Small intestine (tissue), 7 donors: ENCODE measurements at regions not wholly inside any gene's neighbourhood (a gene's known extent, or its start where the extent isn't known, plus 50 kb on each side); places are given as distances from the start of the nearest gene placed in this dataset.
"Not testable (repeated sequence)": the region's sequence is repeated elsewhere in the genome, so short reads cannot be mapped to it uniquely, and the experiment has no call there.

Source experiments
- DNase-seq, 2 donors: peaks; one replicate each; pipeline versions ENCODE4 v3.0.0 to v3.0.0-alpha.2; 2013
- FAIRE-seq: peaks from 2 replicates; lab custom pipeline; 2012; peaks lifted over from hg19 to GRCh38; lab: Jason Lieb, UNC
- H3K27ac ChIP-seq, 3 donors: one replicate each; pipeline ENCODE4 v1.5.1; 2013; ENCODE audit warnings: low read length in 2 of 3, mild to moderate bottlenecking in 2 of 3, control low read depth in 1 of 3, inconsistent platforms in 1 of 3, low read depth in 1 of 3, moderate library complexity in 1 of 3
- H3K27me3 ChIP-seq, 3 donors: one replicate each; pipeline ENCODE4 v1.6.1; 2013; ENCODE audit warnings: low read length in 3 of 3, inconsistent platforms in 1 of 3; ENCODE audit not compliant: control insufficient read depth in 3 of 3, insufficient read depth in 3 of 3
- H3K36me3 ChIP-seq, 3 donors: one replicate each; pipeline ENCODE4 v1.6.1; 2013; ENCODE audit warnings: low read length in 3 of 3, inconsistent platforms in 1 of 3, low read depth in 1 of 3, mild to moderate bottlenecking in 1 of 3, moderate library complexity in 1 of 3; ENCODE audit not compliant: control insufficient read depth in 3 of 3, insufficient read depth in 2 of 3
- H3K4me1 ChIP-seq, 3 donors: one replicate each; pipeline ENCODE4 v1.6.1; 2013; ENCODE audit warnings: low read length in 2 of 3, inconsistent platforms in 1 of 3, low read depth in 1 of 3, mild to moderate bottlenecking in 1 of 3, moderate library complexity in 1 of 3; ENCODE audit not compliant: control insufficient read depth in 3 of 3, insufficient read depth in 2 of 3
- H3K4me3 ChIP-seq, 3 donors: one replicate each; pipeline ENCODE4 v1.5.1; 2013; ENCODE audit warnings: low read length in 3 of 3, control low read depth in 1 of 3, inconsistent platforms in 1 of 3, low read depth in 1 of 3, mild to moderate bottlenecking in 1 of 3, moderate library complexity in 1 of 3
- H3K9me3 ChIP-seq, 2 donors: one replicate each; pipeline ENCODE4 v1.6.1; 2013; ENCODE audit warnings: low read depth in 1 of 2, low read length in 1 of 2; ENCODE audit not compliant: control insufficient read depth in 2 of 2, insufficient read depth in 1 of 2
- WGBS, 3 donors: extraction: QIAGEN DNeasy Blood & Tissue Kit; methylation state at CpG; one replicate each; pipeline ENCODE4 v1.1.7; 2013; 5-methylcytosine and 5-hydroxymethylcytosine counted together
- donor health status: healthy with polysubstance abuse.
- donor health status: control.
- donor health status: control.
- donor health status: Bipolar disorder and iron deficiency.
- donor health status: healthy.

GRCh38 chr11:67732045-67732787 is 57.8 kb upstream of the ALDH3B2 start:
- FAIRE-seq (no peak), DNase-seq (peak; percentile 8 to 24)
- H3K36me3 ChIP-seq = no peaks in the 10 kb centered on the region
- no peak overlapping the region for H3K27ac ChIP-seq
- WGBS, 3 donors = 23 to 27% (median 24%) methylated on average over 35 to 42 of the region's 42 CpGs
- peak overlapping the region in 2 of 3 donors; percentile 2 to 19 for H3K4me3 ChIP-seq
- H3K9me3 ChIP-seq = no peaks in the 10 kb centered on the region
- H3K4me1 ChIP-seq = peaks cover 0 to 33% (median 0%) of the 10 kb centered on the region in 3 donors
- H3K27me3 ChIP-seq = no peaks in the 10 kb centered on the region

DNA sequence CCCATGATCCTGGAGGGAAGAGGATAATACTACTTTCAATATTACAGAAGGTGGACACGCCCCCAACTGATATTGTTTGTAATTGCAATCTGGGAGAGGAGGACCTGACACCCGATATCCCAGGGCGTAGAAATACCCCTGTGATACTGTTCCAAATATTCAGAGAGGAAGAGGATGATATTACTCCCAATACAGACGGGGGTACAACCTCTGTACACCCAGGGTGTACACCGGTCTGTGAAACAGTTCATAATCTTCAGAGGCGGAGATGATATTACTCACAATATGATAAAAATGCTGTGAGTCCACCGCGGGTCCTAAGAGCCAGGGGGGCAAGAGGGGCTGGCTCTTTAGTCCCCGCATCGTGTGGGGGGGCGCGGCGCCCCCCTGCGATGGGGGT is 57.2 kb upstream of the ALDH3B2 start:
- 17 to 46% (median 42%) methylated on average over 14 of the region's 14 CpGs for WGBS, 3 donors
- no peaks in the 10 kb centered on the region for H3K36me3 ChIP-seq
- H3K4me1 ChIP-seq = peaks cover 0 to 33% (median 0%) of the 10 kb centered on the region in 3 donors
- H3K4me3 ChIP-seq = peak overlapping the region in 1 of 3 donors; percentile 19
- no peaks in the 10 kb centered on the region for H3K27me3 ChIP-seq
- peak in 1 of 2 donors; percentile 27 for DNase-seq
- H3K9me3 ChIP-seq = no peaks in the 10 kb centered on the region
- FAIRE-seq = no peak
- no peak overlapping the region for H3K27ac ChIP-seq

DNA sequence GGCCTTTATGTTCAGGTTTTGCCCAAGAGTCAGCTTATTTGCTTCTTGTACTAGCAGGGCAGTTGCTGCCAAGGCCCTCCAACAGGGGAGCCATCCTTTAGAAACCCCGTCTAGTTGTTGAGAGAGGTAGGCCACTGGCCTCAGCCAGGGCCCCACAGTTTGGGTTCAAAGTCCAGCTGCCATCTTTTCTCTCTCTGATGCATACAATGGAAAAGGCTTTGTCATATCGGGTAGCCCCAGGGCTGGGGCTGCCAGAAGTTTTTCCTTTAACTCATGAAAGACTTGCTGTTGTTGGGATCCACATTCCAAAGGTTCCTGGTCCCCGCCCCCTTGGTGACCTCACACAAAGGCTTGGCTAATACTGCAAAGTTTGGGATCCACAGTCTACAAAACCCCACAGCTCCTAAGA is 53.7 kb upstream of the ALDH3B2 start:
- H3K36me3 ChIP-seq, H3K27me3 ChIP-seq, H3K4me3 ChIP-seq, FAIRE-seq, H3K9me3 ChIP-seq: not testable (repeated sequence)
- H3K4me1 ChIP-seq = peaks cover 0 to 33% (median 0%) of the 10 kb centered on the region in 3 donors
- peak overlapping the region in 1 of 3 donors; percentile 75 for H3K27ac ChIP-seq
- DNase-seq = peak in 1 of 2 donors; percentile 82
- 15 to 55% (median 49%) methylated on average over 3 of the region's 3 CpGs for WGBS, 3 donors

DNA sequence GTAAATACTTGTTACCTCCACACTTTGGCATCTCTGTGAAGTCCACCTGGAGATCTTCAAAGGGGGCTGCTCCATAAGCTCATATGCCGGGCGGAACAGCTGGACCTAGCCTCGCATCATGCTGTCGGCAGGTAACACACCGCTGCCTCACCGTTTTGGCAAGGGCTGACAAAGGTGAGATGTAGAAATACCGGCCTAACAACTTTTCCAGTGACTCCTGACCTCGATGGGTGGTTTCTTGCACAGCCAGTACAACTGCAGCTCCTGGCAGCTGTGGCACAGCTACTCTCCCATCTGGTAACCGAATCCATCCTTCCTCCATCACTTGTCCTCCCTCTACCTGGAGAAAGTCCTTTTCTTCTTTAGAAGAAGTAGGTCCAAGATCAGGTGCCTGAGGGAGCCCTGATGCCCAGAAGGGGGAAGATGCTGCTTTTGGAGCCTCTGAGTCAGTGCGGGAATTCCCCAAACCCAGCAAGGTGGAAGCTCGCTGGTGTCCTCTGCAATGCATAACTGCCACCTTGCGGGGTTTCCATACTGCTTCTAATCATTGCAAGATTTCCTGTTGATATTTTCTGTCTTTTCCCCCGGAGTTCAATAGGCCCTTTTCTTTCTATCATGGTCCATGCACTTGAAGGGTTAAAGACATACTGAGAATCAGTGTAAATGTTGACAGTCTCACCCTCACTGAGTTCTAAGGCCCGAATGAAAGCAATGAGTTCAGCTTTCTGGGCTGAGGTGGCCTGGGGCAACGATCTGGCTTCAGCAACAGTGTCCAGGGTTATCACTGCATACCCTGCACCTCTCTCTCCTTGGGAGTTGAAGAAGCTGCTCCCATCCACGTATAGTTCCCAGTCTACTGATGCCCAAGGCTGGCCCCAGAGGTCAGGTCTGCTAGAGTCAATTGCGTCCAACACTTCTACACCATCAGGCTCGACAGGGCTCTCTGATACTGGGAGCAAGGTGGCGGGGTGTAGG is 52.9 kb upstream of the ALDH3B2 start:
- not testable (repeated sequence) for H3K27me3 ChIP-seq, FAIRE-seq, H3K9me3 ChIP-seq, H3K36me3 ChIP-seq, H3K4me3 ChIP-seq
- peaks cover 0 to 33% (median 0%) of the 10 kb centered on the region in 3 donors for H3K4me1 ChIP-seq
- H3K27ac ChIP-seq = peak overlapping the region in 1 of 3 donors; percentile 58
- WGBS, 3 donors = 31 to 62% (median 43%) methylated on average over 14 to 19 of the region's 19 CpGs
- DNase-seq = peak in 1 of 2 donors; percentile 21
